CD14-positive monocyte (primary cell): ENCODE measurements at regions not wholly inside any gene's neighbourhood (a gene's known extent, or its start where the extent isn't known, plus 50 kb on each side); places are given as distances from the start of the nearest gene placed in this dataset.

Experiments
- DNase-seq, 3 donors: peaks; one replicate each; pipeline ENCODE4 v3.0.0-alpha.2; 2011 to 2022
- H2AFZ ChIP-seq: 2 replicates; pipeline ENCODE4 v1.6.0; 2012; ENCODE audit warnings: mild to moderate bottlenecking, low read depth, low read length, inconsistent platforms; ENCODE audit not compliant: insufficient read depth, poor library complexity, severe bottlenecking
- H3K27ac ChIP-seq, 2 donors: 1 replicate in 1 of 2; 2 replicates in 1 of 2; pipeline ENCODE4 v1.5.1; 2012 to 2013; ENCODE audit warnings: low read length in 2 of 2, control low read depth in 1 of 2, inconsistent platforms in 1 of 2, low read depth in 1 of 2, mild to moderate bottlenecking in 1 of 2
- H3K27me3 ChIP-seq, 2 donors: one replicate each; pipeline versions ENCODE4 v1.6.0 to v1.6.1; 2011 to 2013; ENCODE audit warnings: low read length in 2 of 2; ENCODE audit not compliant: control insufficient read depth in 2 of 2, insufficient read depth in 2 of 2
- H3K36me3 ChIP-seq, 2 donors: replicated peaks in 1 of 2; 1 replicate in 1 of 2; 2 replicates in 1 of 2; pipeline versions ENCODE4 v1.5.1 to v1.6.1; 2012 to 2013; ENCODE audit warnings: low read length in 2 of 2, control low read depth in 1 of 2, inconsistent platforms in 1 of 2, mild to moderate bottlenecking in 1 of 2; ENCODE audit not compliant: insufficient read depth in 2 of 2, control insufficient read depth in 1 of 2
- H3K4me1 ChIP-seq, 2 donors: 1 replicate in 1 of 2; 2 replicates in 1 of 2; pipeline versions ENCODE4 v1.5.1 to v1.6.1; 2012 to 2013; ENCODE audit warnings: low read length in 2 of 2, control low read depth in 1 of 2, inconsistent platforms in 1 of 2, mild to moderate bottlenecking in 1 of 2, moderate library complexity in 1 of 2; ENCODE audit not compliant: insufficient read depth in 2 of 2, control insufficient read depth in 1 of 2
- H3K4me2 ChIP-seq: replicated peaks from 2 replicates; pipeline ENCODE3; 2012; ENCODE audit warnings: low read length, moderate library complexity, mild to moderate bottlenecking; ENCODE audit not compliant: poor library complexity, severe bottlenecking; ENCODE audit errors: extremely low read depth
- H3K4me3 ChIP-seq, 3 experiments: fragments of 200-600 bp in 1 of 3; sonication (generic) in 1 of 3; replicated peaks in 1 of 3; 1 replicate in 2 of 3; 2 replicates in 1 of 3; pipeline ENCODE4 v1.5.1; 2011 to 2013; ENCODE audit warnings: low read length in 3 of 3, mild to moderate bottlenecking in 3 of 3, control low read depth in 2 of 3, low read depth in 2 of 3, inconsistent platforms in 1 of 3, moderate library complexity in 1 of 3
- H3K79me2 ChIP-seq: 2 replicates; pipeline ENCODE4 v1.6.0; 2012; ENCODE audit warnings: mild to moderate bottlenecking, control low read depth, inconsistent platforms, low read length, moderate library complexity; ENCODE audit not compliant: insufficient read depth
- H3K9ac ChIP-seq: 2 replicates; pipeline ENCODE4 v1.6.0; 2017; ENCODE audit warnings: low read length, mild to moderate bottlenecking; ENCODE audit not compliant: insufficient read depth, poor library complexity, severe bottlenecking
- H3K9me3 ChIP-seq, 2 donors: replicated peaks in 1 of 2; 1 replicate in 1 of 2; 2 replicates in 1 of 2; pipeline versions ENCODE4 v1.5.1 to v1.6.1; 2012 to 2013; ENCODE audit warnings: low read length in 2 of 2, control low read depth in 1 of 2; ENCODE audit not compliant: control insufficient read depth in 1 of 2, insufficient read depth in 1 of 2
- H4K20me1 ChIP-seq: 2 replicates; pipeline ENCODE4 v1.6.0; 2012; ENCODE audit warnings: mild to moderate bottlenecking, low read length, control low read depth, moderate library complexity; ENCODE audit not compliant: insufficient read depth
- H3K27ac Mint-ChIP-seq, 7 donors: one replicate each; pipeline ENCODE4 v1.8.0; 2020; ENCODE audit warnings: mild to moderate bottlenecking in 7 of 7, mixed read lengths in 7 of 7, moderate library complexity in 6 of 7, inconsistent platforms in 2 of 7
- H3K27me3 Mint-ChIP-seq, 3 donors: one replicate each; pipeline ENCODE4 v1.8.0; 2021 to 2022; ENCODE audit warnings: low read depth in 3 of 3, mild to moderate bottlenecking in 3 of 3, mixed read lengths in 3 of 3, moderate library complexity in 3 of 3, inconsistent platforms in 1 of 3
- H3K36me3 Mint-ChIP-seq, 2 donors: one replicate each; pipeline ENCODE4 v1.8.0; 2020; ENCODE audit warnings: mixed read lengths in 2 of 2, inconsistent platforms in 1 of 2, mild to moderate bottlenecking in 1 of 2
- H3K4me1 Mint-ChIP-seq: one replicate; pipeline ENCODE4 v1.8.0; 2020; ENCODE audit warnings: mild to moderate bottlenecking, mixed read lengths
- H3K4me3 Mint-ChIP-seq, 2 donors: one replicate each; pipeline ENCODE4 v1.8.0; 2020; ENCODE audit warnings: mild to moderate bottlenecking in 2 of 2, mixed read lengths in 2 of 2, moderate library complexity in 1 of 2
- H3K9me3 Mint-ChIP-seq, 7 donors: one replicate each; pipeline ENCODE4 v1.8.0; 2020 to 2022; ENCODE audit warnings: mixed read lengths in 7 of 7, mild to moderate bottlenecking in 6 of 7, moderate library complexity in 6 of 7, inconsistent platforms in 2 of 7
- CTCF ChIP-seq: fragments of 200-600 bp; IDR thresholded peaks from one replicate; pipeline ENCODE4 v1.8.0; 2022; ENCODE audit warnings: antibody characterized with exemption, mild to moderate bottlenecking
- WGBS: methylation state at CpG from one replicate; pipeline ENCODE4 v1.1.5; 2013; ENCODE audit warnings: missing lambda C conversion rate; ENCODE audit not compliant: insufficient coverage; 5-methylcytosine and 5-hydroxymethylcytosine counted together
- intact Hi-C, 2 donors: fragments of 100-400 bp; cut with micrococcal nuclease; formaldehyde crosslinking; loops; one replicate each; pipeline versions ENCODE4 v1.15.0 to v1.15.1; 2023

GRCh38 chr1:38579056-38579455, 280.5 kb downstream of the RRAGC start:
- no peaks in the 10 kb centered on the region for H3K36me3 ChIP-seq
- TF ChIP-seq CTCF = no peak
- H3K4me1 ChIP-seq = no peaks in the 10 kb centered on the region
- Mint-ChIP-seq H3K9me3 (peaks cover 0 to 4% (median 2%) of the 10 kb centered on the region in 7 donors), H3K4me3 (peak overlapping the region in 1 of 2 donors; percentile 31), H3K36me3 (no peaks in the 10 kb centered on the region), H3K27me3 (peaks cover 42 to 54% (median 49%) of the 10 kb centered on the region in 3 donors), H3K4me1 (peaks cover 5% of the 10 kb centered on the region), H3K27ac (no peak overlapping the region)
- no peak overlapping the region for H2AFZ ChIP-seq
- H3K27ac ChIP-seq = no peak overlapping the region
- H3K4me3 ChIP-seq = no peak overlapping the region
- WGBS = 89% methylated on average over 4 of the region's 5 CpGs
- H3K4me2 ChIP-seq = no peak overlapping the region
- H3K79me2 ChIP-seq = no peaks in the 10 kb centered on the region
- H3K9me3 ChIP-seq = no peaks in the 10 kb centered on the region
- intact Hi-C loops = no loop called here
- H4K20me1 ChIP-seq = no peaks in the 10 kb centered on the region
- DNase-seq = no peak
- H3K27me3 ChIP-seq = peaks cover 31 to 37% of the 10 kb centered on the region in 2 donors
- H3K9ac ChIP-seq = no peak overlapping the region

- H3K36me3 Mint-ChIP-seq = no peaks in the 10 kb centered on the region
- no peak for TF ChIP-seq CTCF
- Histone ChIP-seq H3K27ac (no peak overlapping the region), H3K4me3 (no peak overlapping the region), H3K79me2 (no peaks in the 10 kb centered on the region), H3K9me3 (no peaks in the 10 kb centered on the region), H3K36me3 (no peaks in the 10 kb centered on the region), H2AFZ (no peak overlapping the region), H3K4me2 (no peak overlapping the region), H3K9ac (no peak overlapping the region), H4K20me1 (no peaks in the 10 kb centered on the region), H3K4me1 (no peaks in the 10 kb centered on the region), H3K27me3 (peaks cover 31 to 37% of the 10 kb centered on the region in 2 donors)
- peaks cover 0 to 4% (median 2%) of the 10 kb centered on the region in 7 donors for H3K9me3 Mint-ChIP-seq
- no peak overlapping the region for H3K27ac Mint-ChIP-seq
- H3K27me3 Mint-ChIP-seq = peaks cover 42 to 54% (median 49%) of the 10 kb centered on the region in 3 donors
- WGBS = 2% methylated on average over 65 of the region's 66 CpGs
- intact Hi-C loops = no loop called here
- no peak for DNase-seq
- H3K4me1 Mint-ChIP-seq = peaks cover 5% of the 10 kb centered on the region
- H3K4me3 Mint-ChIP-seq = peak overlapping the region in 1 of 2 donors; percentile 81
Observed at GRCh38 chr1:38578271-38578951, 281.2 kb downstream of the RRAGC start.
